GM12872 (cell line): ENCODE measurements at regions not wholly inside any gene's neighbourhood (a gene's known extent, or its start where the extent isn't known, plus 50 kb on each side); places are given as distances from the start of the nearest gene placed in this dataset.

Source experiments
- TF ChIP-seq, protein P1 (sequence below): IDR thresholded peaks from 3 replicates; pipeline ENCODE4 v1.5.1; 2011; ENCODE audit warnings: low read depth, mild to moderate bottlenecking, low read length, moderate library complexity; ENCODE audit not compliant: insufficient read depth

DNA sequence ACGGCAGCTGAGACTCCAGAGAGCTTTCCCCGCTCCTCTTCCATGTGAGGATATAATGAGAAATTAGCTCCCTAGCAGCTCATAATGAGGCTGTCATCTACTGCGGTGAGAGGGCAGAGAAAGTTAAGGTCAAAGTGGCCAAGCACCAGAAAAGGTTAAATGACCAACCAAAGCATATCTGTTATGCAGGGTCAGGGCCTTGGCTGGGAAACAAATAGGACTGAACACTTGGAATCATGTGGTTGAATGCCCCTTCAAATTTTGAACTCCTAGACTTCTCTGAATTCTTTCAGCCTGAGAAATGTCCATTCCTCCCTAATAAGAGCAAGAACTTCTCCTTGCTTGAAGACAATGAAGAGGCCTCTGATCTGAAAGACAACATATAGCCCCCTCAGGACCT lies 115.9 kb downstream of the TM2D1 start:
- TF ChIP-seq, protein P1, sequence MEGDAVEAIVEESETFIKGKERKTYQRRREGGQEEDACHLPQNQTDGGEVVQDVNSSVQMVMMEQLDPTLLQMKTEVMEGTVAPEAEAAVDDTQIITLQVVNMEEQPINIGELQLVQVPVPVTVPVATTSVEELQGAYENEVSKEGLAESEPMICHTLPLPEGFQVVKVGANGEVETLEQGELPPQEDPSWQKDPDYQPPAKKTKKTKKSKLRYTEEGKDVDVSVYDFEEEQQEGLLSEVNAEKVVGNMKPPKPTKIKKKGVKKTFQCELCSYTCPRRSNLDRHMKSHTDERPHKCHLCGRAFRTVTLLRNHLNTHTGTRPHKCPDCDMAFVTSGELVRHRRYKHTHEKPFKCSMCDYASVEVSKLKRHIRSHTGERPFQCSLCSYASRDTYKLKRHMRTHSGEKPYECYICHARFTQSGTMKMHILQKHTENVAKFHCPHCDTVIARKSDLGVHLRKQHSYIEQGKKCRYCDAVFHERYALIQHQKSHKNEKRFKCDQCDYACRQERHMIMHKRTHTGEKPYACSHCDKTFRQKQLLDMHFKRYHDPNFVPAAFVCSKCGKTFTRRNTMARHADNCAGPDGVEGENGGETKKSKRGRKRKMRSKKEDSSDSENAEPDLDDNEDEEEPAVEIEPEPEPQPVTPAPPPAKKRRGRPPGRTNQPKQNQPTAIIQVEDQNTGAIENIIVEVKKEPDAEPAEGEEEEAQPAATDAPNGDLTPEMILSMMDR: no peak

DNA sequence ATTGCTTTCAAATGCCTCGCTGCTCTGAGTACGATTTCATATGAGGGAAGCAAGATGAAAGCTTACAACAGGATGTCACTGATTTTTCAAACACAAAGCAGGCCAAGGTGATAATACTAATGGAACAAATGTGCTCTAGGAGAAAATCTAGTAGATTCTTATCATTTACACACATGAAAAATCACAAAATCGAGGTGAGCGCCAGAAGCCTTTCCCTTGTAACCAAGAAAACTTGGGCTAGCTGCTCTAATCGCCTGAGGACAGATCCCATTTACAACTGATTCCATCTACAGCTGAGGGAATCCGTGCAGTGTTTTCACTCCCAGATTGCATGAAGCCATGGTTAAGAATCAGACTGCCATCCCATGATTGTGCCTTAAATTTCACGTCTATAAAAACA lies 117.5 kb downstream of the TM2D1 start:
- TF ChIP-seq, protein P1: no peak

DNA sequence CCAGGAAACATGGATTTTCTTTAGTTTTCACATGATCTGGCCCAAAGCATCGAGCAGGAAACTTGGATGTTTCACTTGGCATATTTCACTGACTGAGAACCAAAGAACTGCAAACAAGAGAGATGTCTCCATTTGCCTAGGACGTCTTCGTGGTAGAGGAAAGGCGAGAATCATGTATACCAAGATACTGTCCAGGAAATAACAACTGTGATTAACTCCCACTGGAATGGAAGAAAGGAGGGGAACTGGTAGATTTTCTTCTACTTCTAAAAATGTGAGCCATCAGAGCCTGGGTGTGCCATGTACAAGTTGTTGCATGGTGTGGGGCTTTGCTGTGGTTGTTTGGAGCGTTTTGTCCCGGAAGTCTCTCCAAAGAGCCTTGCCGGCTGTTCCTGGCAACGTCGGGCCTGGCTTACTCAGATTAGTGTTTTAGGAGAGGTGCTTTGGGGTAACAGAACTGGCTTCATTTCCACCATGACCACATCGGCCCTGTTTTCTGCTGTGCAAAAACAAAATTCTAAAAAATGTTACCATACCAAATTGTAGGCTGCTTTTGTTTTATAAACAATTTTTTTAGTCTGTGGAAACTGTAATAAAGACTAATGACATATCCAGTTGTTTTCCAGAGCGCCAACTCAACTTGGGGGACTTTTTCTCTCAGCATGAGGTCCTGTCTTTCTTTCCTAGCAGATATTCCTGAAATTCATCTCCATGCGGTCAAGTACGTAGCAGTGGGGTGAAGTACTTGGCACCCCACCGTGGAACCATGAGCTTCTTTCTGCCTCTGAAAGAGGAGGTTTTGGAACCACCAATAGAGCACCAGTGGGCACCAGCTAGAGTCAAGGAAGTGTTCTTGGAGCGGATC lies 118.3 kb downstream of the TM2D1 start:
- TF ChIP-seq, protein P1: no peak

DNA sequence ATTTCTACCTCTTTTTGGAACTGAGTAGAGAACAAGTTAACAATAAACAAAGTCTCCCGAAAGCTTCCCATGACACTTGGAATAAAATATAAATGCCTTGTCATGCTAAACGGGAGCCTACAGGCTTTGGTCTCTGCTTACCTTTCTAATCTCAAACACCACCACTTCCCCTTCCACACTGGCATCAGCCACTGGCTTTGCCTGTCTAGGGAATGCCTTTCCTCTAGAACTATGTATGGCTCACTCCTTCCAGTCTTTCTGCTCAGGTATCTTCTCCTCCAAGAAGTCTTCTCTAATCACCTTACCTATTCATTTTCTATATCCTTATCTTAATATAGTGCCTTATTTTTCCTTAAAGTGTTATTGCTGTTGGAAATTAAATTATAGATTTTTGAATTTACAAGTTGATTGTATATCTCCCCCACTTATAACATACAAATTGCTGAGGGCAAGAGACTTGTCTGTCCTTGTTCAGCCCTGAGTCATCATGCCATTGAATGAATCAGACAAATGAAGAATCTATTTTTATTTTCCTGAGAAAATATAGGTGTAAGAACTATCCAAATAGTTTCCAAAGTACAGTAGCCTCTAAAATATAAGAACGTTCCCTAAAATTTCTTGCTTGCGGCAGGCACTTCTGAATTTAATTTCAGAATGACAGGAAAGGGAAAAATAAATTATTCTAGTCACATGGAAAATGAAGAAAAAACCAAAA lies 119.2 kb downstream of the TM2D1 start:
- TF ChIP-seq, protein P1: no peak

DNA sequence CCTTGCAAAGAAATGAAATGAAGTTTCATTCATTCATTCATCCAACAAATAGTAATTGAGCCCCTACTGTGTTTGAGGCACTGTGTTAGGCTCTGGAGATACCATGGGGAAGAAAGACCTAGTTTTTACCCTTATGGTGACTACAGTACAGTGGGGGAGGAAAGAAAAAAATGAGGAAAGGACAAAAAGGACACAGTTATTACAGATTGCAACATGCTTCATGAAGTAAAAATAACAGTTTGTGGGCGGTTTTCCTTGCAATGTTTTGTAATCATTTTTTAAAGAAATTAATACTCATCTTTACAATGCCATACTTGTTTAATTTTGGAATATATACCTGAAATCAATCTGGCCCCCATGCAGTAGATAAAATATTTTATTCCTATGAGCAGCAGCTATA lies 120.3 kb downstream of the TM2D1 start:
- TF ChIP-seq, protein P1: no peak

DNA sequence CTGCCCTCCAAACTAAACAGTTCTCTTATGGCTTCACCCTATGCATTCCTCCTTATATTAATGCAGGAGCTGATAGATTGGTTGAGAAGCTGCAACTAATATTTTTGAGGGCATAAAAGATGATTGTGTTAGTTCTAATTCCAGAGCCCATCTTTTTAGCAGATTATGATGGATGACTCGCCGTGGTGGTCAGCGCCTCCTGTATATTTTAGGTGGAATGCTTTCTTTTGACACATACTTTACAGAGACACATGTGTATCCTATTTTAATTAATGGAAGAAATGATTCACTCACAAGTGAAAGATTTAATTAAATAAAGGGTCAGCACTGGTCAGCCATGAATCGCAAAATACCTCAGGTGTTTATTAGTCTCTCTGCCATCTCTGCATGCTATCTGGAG lies 120.7 kb downstream of the TM2D1 start:
- TF ChIP-seq, protein P1: no peak

DNA sequence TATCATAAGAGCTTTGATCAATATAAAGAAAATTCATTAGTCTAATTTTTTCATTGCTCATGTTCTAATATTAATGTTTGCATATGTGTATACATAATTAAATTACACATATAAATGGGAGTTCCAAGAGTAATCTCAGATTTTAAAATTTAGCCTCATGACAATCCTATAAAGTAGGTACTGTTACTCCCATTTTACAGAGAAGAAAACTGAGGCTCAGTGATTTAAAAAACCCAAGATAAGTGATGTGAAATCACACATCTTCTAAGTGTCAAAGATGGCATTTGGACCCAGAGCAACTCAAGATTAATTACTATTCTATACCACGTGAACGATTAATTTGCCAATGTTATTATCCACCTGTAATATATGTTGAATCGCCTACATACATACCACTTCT lies 122.3 kb downstream of the TM2D1 start:
- TF ChIP-seq, protein P1: no peak
